ELR (cell line): ENCODE measurements at regions not wholly inside any gene's neighbourhood (a gene's known extent, or its start where the extent isn't known, plus 50 kb on each side); places are given as distances from the start of the nearest gene placed in this dataset.
"Not testable (repeated sequence)": the region's sequence is repeated elsewhere in the genome, so short reads cannot be mapped to it uniquely, and the experiment has no call there.

Experiments used
- DNase-seq: peaks from one replicate; pipeline ENCODE4 v3.0.0-alpha.2; 2015; ENCODE audit warnings: low read depth

DNA sequence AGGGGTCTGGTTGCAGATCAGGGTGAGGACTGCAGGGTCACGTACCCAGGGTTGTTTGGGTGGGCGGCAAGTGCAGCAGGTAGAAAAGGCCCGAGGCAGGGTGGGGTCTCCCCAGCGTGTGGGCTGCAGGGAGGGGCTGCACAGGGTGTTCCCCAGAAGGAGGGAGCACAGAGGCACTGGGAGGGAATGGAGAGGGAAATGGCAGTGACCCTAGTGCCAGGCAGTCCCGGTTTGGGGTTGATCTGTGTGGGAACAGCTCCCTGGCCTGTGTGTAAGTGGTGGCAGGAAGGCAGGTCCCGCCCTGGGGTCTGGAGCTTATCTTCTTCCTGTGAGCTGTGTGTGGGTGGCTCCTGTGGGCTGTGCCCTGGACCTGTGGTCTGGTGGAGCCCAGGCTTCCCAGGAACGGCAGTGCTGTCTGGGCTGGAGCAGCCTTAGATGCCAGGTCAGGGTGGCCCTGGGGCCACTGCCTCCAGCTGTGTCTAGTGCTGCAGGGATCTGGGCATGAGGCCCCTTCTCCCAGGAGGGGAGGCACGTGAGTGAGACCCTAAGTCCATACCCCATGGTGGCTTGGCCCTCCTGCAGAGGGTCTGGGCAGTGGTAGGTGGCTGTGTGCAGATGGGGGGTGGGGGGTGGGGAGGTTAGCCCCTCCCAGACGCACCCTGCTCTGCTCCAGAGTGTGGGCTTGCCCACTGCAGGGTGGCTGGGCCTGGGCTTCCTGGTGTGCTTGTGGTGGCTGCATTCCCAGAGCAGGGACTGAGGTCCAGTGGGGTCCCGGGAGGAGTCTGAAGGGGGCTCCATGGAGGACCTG, 363.5 kb downstream of the TMEM121 start:
- no peak for DNase-seq

DNA sequence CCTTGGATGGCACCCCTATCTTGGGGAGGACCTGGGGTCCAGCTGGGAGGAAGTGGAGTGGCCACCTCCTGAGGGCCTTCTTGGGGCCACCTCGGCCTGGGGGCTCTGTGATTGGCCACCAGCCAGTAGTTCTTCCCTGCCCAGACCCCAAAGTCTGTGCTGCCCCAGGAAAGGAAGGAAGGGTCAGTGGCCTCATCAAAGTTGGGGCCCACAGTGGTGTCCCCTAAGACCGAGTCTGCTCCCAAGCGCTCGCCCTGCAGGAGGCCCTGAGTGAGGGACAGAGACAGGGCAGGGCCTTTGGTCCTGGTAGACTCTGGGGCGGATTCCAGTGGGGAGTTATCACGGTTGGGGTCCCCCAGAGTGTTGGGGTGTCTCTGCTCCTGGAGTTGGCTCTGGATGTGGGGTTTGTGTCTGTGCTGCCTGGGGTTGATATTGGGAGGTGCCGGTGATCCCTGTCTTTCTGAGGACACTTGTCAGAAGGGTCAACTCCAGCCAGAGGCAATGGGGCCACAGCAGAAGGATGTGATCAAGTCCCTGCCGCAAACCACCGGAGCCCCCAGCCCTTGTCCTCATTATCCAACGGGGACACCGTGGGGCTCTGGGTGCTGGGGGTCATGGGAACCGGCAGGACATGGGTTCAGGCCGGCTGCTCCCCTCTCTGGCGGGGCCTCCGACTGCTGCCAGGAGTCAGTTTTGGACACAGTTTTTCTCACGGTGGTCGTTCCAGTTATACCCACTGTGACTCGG, 364.3 kb downstream of the TMEM121 start:
- no peak for DNase-seq

DNA sequence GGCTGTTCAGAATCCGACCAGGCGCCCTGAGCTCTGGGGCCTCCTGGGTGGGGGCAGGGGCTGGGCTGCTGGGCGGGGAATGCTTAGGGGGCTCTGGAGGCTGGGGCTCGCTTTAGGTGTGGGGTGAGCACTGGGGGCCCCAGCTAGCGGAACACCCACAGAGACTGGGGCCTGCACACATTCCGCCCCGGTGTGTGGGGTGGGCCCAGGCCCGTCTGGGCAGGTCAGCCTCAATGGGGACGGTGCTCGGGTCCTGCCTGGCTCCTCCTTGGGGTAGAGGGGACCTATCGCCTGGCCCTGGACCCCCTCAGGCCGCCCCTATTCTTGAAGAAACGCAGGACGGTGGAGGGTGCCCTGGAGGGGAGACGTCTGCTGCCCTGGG, 364.8 kb downstream of the TMEM121 start:
- DNase-seq, result no peak

DNA sequence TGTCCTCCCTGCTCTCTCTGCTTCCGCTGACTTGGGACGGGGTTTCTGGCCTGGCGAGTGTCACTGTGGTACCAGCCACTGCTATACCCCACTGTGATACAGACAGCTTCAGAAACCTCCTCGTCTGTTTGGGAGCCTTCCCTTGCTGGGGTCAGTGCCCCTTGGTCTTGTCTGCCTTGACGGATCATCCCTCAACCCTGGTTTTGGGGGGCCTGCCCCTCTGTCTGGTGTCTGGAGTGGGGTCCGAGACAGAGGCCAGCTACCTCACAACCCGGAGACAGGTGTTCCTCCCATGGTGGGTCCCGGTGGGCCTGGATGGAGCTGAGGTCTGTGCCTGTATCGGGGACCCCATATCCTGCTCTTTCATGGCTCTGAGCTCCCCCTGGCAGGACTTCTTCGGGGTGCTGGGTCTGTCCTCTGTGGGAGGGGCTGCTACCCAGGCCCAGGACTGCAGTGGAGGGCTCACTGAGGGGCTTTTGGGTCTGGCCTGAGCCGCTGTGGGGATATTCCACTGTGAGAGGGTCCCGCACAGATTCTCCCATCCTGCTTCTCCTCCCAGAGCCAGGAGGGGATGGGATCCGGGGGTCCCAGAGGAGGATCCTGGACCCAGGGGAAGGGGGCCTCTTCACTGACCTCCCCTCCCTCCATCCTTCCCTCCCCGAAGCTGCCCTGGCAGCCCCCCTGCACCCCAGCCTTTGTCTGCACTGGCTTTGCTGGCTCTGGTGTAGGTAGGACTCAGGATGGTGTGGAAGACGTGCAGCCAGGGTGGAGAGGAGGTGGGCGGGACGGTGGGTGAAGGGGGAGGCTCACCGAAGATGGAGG, 365.5 kb downstream of the TMEM121 start:
- no peak for DNase-seq

DNA sequence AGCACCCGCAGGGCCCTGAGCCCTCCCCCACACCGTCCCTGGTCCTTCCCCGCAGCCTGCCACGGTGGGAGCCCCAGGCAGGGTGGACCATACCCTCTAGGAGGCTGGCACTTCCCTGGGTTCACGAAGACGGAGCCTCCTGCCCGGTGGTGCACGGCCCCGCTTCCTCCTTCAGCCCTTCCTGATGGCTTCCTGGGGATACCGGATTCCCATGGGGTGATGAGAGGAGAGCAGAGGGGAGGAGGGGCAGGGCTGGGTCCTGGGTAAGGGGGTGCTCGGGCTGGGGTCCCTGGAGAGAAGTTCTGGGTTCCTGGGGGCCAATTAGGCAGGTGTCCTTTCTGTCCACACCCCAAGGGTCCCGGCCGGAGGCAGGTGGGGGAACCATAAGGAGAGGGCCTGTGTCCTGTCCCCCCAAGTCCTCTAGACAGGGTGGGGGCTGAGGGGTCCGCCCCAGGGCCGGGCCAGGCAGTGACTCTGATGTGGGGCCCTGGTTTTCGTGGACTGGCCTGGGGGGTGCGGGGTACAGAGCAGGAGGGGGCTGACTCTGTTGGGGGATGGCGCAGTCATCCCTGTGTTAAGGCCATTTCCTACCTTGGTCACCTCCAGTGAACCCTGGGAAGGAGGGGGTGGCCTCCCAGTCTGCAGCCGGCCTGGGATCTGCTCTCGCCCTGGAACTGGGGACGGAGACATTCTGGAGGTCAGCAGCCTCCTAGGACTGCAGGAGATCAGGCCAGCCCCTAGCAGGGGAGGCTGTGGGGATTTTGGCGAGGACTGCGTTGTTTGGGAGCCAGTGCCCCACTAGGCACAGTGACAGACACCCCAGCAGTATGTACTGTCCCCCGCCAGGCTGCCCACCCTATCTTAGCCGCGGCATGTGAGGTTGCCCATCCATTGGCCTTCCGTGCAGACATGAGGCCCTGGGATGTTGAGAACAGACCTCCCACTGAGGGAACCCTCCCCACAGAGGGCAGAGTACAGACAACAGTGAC, 366.4 kb downstream of the TMEM121 start:
- not testable (repeated sequence) for DNase-seq

DNA sequence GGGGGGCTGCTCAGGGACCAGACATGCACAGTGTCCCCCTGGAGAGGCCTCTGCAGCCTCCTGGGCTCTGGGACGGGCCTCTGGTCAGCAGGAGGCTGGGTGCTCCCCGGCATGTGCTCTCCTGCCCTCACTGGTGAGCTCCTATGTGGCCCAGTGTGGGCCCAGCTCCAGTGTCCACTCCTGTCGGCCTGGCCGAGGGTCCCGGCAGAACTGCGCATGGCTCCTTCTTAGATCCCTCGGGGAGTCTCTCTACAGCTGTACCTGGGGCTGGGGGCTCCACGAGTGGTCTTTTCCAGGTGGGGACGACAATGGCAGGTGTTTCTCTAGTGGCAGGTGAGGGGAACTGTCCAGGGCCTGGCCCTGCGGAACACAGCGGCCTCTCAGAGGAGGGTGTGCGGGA, 367.3 kb downstream of the TMEM121 start:
- not testable (repeated sequence) for DNase-seq

DNA sequence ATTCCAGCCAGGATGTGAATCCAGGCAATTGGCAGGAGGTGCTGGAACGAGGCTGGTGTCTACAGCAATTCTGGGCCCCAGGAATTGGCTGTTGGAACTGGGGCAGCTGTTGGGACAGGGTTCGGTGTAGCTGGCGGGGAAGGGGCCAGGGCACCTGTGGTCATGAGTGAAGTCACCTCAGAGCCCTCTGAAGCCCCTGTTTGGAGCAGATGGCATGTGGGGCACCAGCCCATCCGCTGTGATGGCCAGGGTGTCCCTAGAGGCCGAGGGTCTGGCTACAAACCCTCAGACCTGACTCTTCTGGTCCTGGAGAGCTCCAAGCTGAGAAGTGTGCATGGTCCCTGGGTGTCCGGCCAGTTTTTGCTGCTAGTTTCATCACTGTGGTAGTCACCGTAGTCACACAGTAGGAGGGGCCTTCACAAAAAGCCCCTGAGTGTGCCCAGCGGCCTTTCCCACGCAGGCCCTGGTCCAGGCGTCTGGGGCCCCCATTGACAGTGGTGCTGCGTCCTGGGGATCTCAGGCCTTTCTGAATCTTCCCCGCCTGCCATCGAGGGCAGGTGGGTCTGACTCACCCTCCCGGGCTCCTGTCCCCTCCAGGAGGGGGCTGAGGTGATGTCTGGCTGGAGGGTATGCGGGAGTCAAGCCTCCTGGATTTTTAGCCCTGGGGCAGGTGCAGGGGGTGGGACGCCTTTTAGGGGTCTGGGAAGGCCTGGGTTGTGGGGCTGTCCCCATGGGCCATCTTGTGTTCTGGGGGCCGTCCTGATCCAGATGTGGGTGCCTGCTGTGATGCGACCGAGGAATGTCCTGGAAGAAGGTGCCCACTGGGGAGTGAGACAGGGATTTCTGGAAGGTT, 368.0 kb downstream of the TMEM121 start:
- DNase-seq, result no peak

DNA sequence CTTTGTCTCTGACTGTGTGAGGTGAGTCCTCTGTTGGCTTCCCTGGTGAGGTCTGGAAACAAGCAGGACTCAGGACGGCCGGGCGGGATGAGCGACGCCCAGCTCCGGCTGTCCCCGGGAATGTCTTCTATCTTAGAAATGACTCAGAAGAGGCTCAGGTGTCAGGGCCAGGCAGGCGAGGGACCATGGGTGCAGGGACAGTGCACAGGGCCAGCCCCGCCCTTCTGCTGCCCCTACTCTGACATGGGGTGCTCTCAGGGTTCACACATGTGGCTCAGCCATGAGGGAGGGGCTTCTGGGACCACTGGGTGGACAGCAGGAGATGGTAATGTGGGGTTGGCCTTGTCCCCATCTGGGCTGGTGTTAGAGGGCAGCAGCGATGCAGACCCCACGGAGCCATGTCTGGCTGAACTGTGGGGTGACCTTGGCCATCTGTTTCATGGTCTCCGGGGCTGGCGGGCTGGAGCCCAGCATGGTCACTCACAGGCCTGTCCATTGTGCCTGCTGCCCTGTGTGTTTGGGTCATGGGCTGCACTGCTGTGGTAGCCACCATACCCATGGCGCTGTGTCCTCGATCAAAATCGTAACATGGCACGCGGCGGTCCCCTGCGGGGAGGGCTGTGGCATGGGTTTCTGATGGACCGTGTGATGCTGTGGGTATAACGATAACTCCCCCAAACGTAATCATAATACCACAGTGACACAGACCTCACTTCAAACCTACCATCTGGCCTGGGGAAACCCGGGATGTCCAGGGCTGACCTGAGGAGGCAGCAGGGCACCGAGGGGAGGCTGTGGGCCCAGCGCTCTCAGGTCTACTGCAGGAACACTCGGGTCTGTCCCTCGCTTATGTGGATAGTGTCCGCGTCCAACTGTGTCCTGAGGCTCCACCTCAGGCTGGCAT, 368.8 kb downstream of the TMEM121 start:
- DNase-seq, result no peak

DNA sequence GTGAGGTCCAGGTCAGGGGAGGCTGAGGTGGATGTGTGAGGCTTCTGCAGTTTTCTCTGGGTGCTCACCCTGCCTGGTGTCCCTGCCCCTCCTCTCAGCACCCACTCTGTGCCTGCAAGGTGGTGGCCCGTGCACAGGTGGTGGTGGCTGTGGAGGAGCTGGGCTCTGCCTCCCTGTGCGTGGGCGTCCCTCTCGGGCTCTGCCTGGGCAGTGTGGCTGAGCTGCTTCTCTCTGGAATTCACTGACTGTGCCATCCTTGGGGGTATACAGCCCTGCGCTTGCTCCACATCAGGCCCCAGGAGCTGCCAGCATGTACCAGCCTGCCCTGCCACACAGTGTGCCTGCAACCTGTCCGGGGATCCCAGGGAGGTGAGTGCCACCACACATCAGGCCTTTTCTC, 369.8 kb downstream of the TMEM121 start:
- not testable (repeated sequence) for DNase-seq

DNA sequence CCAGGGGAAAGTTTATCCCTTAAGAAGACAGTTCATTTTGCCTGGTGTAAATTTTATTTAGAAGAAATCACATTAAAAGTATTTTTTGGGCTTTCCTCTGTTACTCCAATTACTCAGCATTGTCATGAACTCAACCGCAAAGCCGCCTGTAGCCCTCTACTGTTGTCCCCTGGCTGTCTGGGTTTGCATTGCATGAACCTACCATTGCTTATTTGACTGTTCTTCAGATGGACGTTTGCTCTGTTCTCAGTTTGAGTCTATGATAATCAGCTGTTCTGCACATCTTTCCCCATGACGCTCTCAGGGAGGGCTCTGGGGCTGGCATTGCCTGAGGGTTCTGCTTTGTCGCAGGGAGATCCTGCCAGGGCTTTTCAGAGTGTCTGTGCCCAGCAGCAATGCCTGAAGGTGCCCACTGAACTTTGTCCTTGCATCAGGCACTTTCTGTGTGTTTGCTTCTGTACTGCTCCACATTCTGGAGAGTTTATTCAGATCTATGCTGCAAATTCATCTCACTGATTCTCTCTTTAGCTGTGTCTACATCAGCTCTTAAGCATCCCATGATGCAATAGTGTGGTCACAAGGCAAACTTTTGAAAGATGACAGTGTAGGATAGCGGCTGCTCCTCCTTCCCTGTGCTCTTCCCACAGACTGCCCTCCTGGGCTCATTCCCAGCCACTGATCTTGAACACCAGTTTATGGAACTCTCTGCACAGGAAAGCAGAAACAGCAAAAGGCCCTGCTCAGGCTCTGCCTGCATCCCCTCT, 370.8 kb downstream of the TMEM121 start:
- not testable (repeated sequence) for DNase-seq

DNA sequence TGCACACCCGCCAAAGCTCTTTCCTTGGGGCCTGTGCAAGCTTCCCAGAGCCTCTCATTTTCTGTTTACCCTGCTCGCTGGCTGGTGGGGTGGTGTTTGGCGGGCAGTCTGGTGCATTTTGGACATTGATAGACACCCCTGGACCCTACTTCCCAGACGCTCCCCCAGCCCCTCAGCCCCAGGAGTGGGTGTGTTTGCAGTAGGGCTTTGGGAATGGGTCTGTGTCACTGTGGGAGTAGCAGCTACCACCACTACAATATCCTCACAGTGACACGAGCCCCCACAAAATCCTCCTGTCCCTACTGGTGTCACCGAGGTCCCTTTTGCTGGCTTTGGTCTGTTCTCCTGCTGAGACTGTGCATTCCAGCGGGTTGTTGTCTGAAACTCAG, 371.3 kb downstream of the TMEM121 start:
- DNase-seq, result no peak

DNA sequence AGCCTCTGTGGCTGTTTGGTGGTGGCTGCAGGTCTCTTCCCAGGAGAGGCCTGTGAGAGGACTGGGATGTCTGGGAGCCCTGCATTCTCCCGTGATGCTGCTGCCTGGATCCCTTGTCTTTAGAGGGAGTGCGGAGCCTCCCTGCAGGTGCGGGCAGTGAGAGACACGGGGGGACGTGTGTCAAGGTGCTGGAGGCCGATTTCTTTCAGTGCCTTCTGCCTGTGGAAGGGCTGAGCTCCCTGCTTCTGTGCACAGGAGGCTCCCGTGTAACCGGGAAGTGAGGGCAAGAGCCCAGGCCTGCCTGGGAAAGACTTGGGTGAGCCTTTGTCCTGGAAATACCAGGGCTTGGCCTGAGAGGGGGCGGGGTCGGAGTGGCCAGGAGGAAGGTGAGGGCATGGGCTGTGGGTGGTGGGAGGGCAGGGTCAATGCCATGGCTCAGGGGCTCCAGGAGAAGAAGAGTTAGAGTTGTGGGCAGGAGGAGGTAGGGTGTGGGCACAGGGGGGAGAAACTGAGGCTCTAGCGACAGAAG, 372.2 kb downstream of the TMEM121 start:
- DNase-seq, result no peak

DNA sequence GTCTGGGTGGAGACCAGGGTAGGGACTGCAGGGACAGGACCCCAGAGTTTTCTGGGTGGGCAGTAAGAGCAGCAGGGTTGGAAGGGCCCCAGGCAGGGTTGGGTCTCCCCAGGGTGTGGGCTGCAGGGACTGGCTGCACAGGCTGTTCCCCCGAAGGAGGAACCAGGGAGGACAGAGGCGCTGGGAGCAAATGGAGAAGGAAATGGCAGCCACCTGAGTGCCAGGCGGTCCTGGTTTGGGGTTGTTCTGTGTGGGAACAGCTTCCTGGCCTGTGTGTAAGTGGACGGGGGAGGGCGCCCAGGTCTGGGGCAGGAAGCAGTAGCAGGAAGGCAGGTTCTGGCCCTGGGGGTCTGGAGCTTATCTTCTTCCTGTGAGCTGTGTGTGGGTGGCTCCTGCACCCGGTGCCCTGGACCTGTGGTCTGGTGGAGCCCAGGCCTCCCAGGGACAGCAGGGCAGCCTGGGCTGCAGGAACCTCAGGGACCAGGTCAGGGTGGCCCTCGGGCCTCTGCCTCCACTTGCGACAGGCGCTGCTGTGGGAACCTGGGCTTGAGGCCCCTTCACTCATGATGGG, 372.8 kb downstream of the TMEM121 start:
- DNase-seq, result no peak

DNA sequence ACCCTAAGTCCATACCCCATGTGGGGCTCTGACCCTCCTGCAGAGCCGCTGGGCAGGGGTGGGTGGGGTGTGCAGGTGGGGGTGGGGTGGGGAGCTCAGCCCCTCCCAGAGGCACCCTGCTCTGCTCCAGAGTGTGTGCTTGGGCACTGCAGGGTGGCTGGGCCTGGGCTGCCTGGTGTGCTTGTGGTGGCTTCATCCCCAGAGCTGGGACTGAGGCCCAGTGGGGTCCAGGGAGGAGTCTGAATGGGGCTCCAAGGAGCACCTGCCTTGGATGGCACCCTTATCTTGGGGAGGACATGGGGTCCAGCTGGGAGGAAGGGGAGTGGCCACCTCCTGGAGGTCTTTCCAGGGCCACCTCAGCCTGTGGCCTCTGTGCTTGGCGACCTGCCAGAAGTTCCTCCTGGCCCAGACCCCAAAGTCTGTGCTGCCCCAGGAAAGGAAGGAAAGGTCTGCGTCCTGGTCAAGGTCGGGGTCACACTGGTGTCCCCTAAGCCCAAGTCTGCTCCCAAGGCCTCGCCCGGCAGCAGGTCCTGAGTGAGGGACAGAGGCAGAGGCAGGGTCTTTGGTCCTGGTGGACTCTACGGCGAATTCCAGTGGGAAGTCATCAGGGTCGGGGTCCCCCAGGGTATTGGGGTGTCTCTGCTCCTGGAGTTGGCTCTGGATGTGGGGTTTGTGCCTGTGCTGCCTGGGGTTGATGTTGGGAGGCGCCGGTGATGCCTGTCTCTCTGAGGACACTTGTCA, 373.4 kb downstream of the TMEM121 start:
- no peak for DNase-seq

DNA sequence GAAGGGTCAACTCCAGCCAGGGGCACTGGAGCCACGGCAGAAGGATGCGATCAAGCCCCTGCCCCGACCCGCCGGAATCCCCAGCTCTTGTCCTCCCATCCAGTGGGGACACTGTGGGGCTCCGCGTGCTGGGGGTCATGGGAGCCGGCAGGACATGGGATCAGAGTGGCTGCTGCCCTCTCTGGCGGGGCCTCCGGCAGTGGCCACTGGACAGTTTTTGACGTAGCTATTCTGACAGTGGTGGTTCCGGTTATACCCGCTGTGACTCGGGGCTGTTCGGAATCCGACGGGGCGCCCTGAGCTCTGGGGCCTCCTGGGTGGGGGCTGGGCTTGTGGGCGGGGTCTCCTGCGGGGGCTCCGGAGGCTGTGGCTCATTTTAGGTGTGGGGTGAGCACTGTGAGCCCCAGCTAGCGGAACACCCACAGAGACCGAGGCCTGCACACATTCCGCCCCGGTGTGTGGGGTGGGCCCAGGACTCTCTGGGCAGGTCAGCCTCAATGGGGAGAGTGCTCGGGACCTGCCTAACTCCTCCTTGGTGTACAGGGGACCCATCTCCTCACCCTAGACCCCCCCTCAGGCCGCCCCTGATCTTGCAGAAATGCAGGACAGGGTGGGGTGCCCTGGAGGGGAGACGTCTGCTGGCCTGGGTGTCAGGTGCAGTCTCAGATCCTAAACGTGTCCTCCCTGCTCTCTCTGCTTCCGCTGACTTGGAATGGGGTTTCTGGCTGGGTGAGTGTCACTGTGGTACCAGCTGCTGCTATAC, 374.2 kb downstream of the TMEM121 start:
- no peak for DNase-seq

DNA sequence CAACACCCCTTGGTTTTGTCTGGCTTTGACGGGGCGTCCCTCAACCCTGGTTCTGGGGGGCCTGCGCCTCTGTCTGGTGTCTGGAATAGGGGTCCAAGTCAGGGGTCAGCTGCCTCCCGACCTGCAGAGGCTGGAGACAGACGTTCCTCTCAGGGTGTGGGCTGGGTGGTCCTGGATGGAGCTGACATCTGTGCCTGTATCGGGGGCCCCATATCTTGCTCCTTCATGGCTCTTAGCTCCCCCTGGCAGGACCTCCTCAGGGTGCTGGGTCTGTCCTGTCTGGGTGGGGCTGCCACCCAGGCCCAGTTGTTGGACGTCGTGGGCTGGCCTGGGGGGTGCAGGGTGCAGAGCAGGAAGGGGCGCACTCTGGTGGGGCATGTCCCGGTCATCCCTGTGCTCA, 374.8 kb downstream of the TMEM121 start:
- no peak for DNase-seq
